Hepatocyte (in vitro differentiated cells): ENCODE measurements at regions not wholly inside any gene's neighbourhood (a gene's known extent, or its start where the extent isn't known, plus 50 kb on each side); places are given as distances from the start of the nearest gene placed in this dataset.

Experiments used
- DNase-seq: peaks from one replicate; pipeline ENCODE4 v3.0.0-alpha.2; 2016; ENCODE audit warnings: low spot score
- H2AFZ ChIP-seq: fragments of 200-600 bp; sonication (generic); 2 replicates; pipeline ENCODE4 v1.6.0; 2016; ENCODE audit warnings: antibody characterized with exemption, mild to moderate bottlenecking
- H3K27ac ChIP-seq: fragments of 200-600 bp; sonication (generic); 2 replicates; pipeline ENCODE4 v1.5.1; 2016; ENCODE audit warnings: mild to moderate bottlenecking
- H3K27me3 ChIP-seq: fragments of 200-600 bp; sonication (generic); 2 replicates; pipeline ENCODE4 v1.6.1; 2016
- H3K36me3 ChIP-seq: fragments of 200-600 bp; sonication (generic); replicated peaks from 2 replicates; pipeline ENCODE4 v1.5.1; 2016; ENCODE audit warnings: low read depth; ENCODE audit not compliant: insufficient read depth
- H3K4me1 ChIP-seq: fragments of 200-600 bp; sonication (generic); 2 replicates; pipeline ENCODE4 v1.5.1; 2016; ENCODE audit warnings: mild to moderate bottlenecking, moderate library complexity; ENCODE audit not compliant: insufficient read depth
- H3K4me2 ChIP-seq: fragments of 200-600 bp; sonication (generic); 2 replicates; pipeline ENCODE4 v1.6.0; 2016
- H3K4me3 ChIP-seq: fragments of 200-600 bp; sonication (generic); 2 replicates; pipeline ENCODE4 v1.5.1; 2016; ENCODE audit warnings: mild to moderate bottlenecking
- H3K79me2 ChIP-seq: fragments of 200-600 bp; sonication (generic); 2 replicates; pipeline ENCODE4 v1.6.0; 2017; ENCODE audit warnings: mild to moderate bottlenecking
- H3K9me2 ChIP-seq: fragments of 200-600 bp; sonication (generic); replicated peaks from 2 replicates; pipeline ENCODE4 v1.6.0; 2017; ENCODE audit warnings: mild to moderate bottlenecking; ENCODE audit not compliant: insufficient read depth
- H3K9me3 ChIP-seq: fragments of 200-600 bp; sonication (generic); 2 replicates; pipeline ENCODE4 v1.5.1; 2016; ENCODE audit warnings: low read depth, mild to moderate bottlenecking
- H4K20me1 ChIP-seq: fragments of 200-600 bp; sonication (generic); 2 replicates; pipeline ENCODE4 v1.6.0; 2016; ENCODE audit warnings: mild to moderate bottlenecking; ENCODE audit not compliant: insufficient read depth, poor library complexity, severe bottlenecking
- EZH2 ChIP-seq: fragments of 200-600 bp; sonication (generic); IDR thresholded peaks from 2 replicates; pipeline ENCODE4 v1.6.1; 2016; ENCODE audit warnings: antibody characterized with exemption, mild to moderate bottlenecking, borderline replicate concordance
- EZH2phosphoT487 ChIP-seq: fragments of 200-600 bp; sonication (generic); IDR thresholded peaks from one replicate; pipeline ENCODE4 v1.6.1; 2018; ENCODE audit warnings: antibody characterized with exemption, mild to moderate bottlenecking, low read depth, moderate library complexity; ENCODE audit not compliant: unreplicated experiment, severe bottlenecking
- WGBS: methylation state at CpG from one replicate; pipeline ENCODE4 v1.1.6; 2016; ENCODE audit warnings: low lambda C conversion rate; ENCODE audit errors: missing lambda C conversion rate; 5-methylcytosine and 5-hydroxymethylcytosine counted together
- TF ChIP-seq, protein P1 (sequence below): fragments of 200-600 bp; sonication (generic); IDR thresholded peaks from 2 replicates; pipeline ENCODE4 v1.5.1; 2016; ENCODE audit warnings: antibody characterized with exemption, mild to moderate bottlenecking; ENCODE audit not compliant: poor library complexity

DNA sequence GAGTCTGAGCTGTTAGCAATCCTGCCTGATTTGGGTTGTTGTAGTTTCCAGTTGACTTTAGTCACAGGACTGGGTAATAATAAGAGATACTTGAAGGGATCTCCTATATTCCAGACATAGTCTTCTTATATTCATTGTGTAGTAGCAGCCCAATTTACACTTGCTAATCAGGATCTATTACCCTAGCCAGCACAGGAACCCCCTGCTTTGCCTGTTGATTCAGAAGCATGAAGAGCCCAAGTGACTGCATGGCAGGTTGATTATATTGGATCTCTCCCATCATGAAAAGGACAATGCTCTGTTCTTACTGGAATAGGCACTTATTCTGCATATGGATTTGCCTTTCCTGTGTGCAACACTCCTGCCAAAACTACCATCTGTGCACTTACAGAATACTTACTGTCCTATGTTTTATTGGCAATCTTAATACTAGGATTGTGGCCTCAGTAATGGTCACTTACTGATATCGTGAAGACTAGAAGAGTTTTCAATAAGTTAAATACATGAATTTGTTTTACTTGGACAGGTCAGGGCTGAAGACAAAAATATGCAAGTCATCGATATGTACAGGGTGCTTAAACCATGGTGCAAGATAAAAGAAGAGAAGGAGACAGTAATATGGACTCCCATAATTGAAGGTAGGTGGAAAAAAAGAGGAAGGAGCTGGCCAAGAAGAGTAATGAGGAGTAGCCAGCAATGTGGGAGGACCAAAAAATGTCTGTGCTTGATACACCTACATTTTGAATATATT is 304.1 kb downstream of the MCTP2 start:
- no peak for DNase-seq
- Histone ChIP-seq H4K20me1 (no peaks in the 10 kb centered on the region), H3K27me3 (no peaks in the 10 kb centered on the region), H3K27ac (no peak overlapping the region), H3K79me2 (no peaks in the 10 kb centered on the region), H3K9me2 (no peaks in the 10 kb centered on the region), H3K9me3 (no peaks in the 10 kb centered on the region), H3K4me1 (no peaks in the 10 kb centered on the region), H3K36me3 (no peaks in the 10 kb centered on the region), H2AFZ (no peak overlapping the region), H3K4me2 (no peak overlapping the region), H3K4me3 (no peak overlapping the region)
- 92% methylated on average over 2 of the region's 2 CpGs for WGBS
- TF ChIP-seq, protein P1, sequence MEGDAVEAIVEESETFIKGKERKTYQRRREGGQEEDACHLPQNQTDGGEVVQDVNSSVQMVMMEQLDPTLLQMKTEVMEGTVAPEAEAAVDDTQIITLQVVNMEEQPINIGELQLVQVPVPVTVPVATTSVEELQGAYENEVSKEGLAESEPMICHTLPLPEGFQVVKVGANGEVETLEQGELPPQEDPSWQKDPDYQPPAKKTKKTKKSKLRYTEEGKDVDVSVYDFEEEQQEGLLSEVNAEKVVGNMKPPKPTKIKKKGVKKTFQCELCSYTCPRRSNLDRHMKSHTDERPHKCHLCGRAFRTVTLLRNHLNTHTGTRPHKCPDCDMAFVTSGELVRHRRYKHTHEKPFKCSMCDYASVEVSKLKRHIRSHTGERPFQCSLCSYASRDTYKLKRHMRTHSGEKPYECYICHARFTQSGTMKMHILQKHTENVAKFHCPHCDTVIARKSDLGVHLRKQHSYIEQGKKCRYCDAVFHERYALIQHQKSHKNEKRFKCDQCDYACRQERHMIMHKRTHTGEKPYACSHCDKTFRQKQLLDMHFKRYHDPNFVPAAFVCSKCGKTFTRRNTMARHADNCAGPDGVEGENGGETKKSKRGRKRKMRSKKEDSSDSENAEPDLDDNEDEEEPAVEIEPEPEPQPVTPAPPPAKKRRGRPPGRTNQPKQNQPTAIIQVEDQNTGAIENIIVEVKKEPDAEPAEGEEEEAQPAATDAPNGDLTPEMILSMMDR = no peak
- TF ChIP-seq EZH2phosphoT487 = no peak
- TF ChIP-seq EZH2 = no peak

DNA sequence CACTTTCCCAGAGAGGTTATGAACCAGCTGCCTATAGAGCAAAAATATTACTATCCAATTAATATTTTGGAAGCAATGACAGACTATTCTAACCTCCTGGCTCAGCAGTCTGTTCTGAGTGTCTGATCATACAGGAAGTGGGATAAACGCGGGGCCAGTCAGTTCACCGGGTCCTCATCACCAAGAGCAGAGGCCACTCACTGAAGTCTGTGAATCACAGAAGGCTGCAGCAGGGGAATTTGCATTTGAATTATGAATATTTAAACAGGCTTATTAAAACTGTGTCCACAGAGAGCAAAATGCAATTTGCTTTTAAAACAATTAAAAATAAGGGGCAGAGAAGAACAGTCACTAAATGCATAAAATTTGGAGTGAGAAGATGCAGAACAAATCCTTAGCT is 305.2 kb downstream of the MCTP2 start:
- TF ChIP-seq EZH2 = no peak
- no peak for TF ChIP-seq EZH2phosphoT487
- TF ChIP-seq, protein P1 = no peak
- Histone ChIP-seq H3K36me3 (no peaks in the 10 kb centered on the region), H4K20me1 (no peaks in the 10 kb centered on the region), H3K9me3 (no peaks in the 10 kb centered on the region), H3K9me2 (no peaks in the 10 kb centered on the region), H3K4me3 (no peak overlapping the region), H3K27ac (no peak overlapping the region), H3K79me2 (no peaks in the 10 kb centered on the region), H3K4me2 (no peak overlapping the region), H2AFZ (no peak overlapping the region), H3K4me1 (no peaks in the 10 kb centered on the region), H3K27me3 (no peaks in the 10 kb centered on the region)
- DNase-seq = no peak
- 44% methylated on average over 3 of the region's 3 CpGs for WGBS

DNA sequence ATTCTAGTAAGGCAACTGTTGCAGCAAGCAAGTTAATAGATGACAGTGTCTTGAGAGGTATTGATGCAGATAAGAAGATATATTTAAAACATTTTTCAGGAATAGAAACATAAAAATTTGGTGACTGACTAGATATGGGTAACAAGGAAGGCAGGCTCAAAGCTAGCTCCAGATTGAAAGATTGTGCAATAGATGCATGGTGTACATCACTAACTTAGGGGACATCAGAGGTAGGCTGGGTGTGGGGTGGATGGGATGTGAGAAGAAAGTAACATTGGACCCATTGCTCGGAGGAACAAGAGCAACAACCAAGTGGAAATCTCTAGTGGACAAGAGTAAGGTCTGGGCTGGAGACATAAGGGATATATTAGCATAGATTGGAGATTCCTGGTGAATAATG is 306.9 kb downstream of the MCTP2 start:
- TF ChIP-seq, protein P1 = no peak
- no peak for TF ChIP-seq EZH2
- TF ChIP-seq EZH2phosphoT487 = no peak
- no peak overlapping the region for H2AFZ ChIP-seq
- H4K20me1 ChIP-seq = no peaks in the 10 kb centered on the region
- no peaks in the 10 kb centered on the region for H3K79me2 ChIP-seq
- H3K27me3 ChIP-seq = no peaks in the 10 kb centered on the region
- no peaks in the 10 kb centered on the region for H3K36me3 ChIP-seq
- WGBS = 44% methylated on average over 1 of the region's 1 CpG
- H3K9me3 ChIP-seq = no peaks in the 10 kb centered on the region
- no peaks in the 10 kb centered on the region for H3K4me1 ChIP-seq
- DNase-seq = no peak
- H3K4me2 ChIP-seq = no peak overlapping the region
- H3K27ac ChIP-seq = no peak overlapping the region
- no peaks in the 10 kb centered on the region for H3K9me2 ChIP-seq
- no peak overlapping the region for H3K4me3 ChIP-seq
